GM12892 (cell line): ENCODE measurements at regions not wholly inside any gene's neighbourhood (a gene's known extent, or its start where the extent isn't known, plus 50 kb on each side); places are given as distances from the start of the nearest gene placed in this dataset.
"Not testable (repeated sequence)": the region's sequence is repeated elsewhere in the genome, so short reads cannot be mapped to it uniquely, and the experiment has no call there.

ENCODE experiments used
- DNase-seq: peaks from one replicate; pipeline ENCODE4 v3.0.0; 2011; ENCODE audit not compliant: insufficient read length
- FAIRE-seq: peaks from 2 replicates; lab custom pipeline; 2011; peaks lifted over from hg19 to GRCh38; lab: Jason Lieb, UNC
- POLR2A ChIP-seq: IDR thresholded peaks from 2 replicates; pipeline ENCODE4 v1.6.1; 2011; ENCODE audit warnings: low read depth, low read length, control low read depth
- POLR2AphosphoS5 ChIP-seq: IDR thresholded peaks from 2 replicates; pipeline ENCODE4 v1.6.1; 2011; ENCODE audit warnings: low read depth, low read length, control low read depth
- TAF1 ChIP-seq: IDR thresholded peaks from 2 replicates; pipeline ENCODE4 v1.6.1; 2011; ENCODE audit warnings: low read depth, mild to moderate bottlenecking, control low read depth, low read length, borderline replicate concordance

GRCh38 chr12:76189851-76190250 lies 105.4 kb upstream of the NAP1L1 start:
- no peak for TF ChIP-seq POLR2AphosphoS5
- no peak for TF ChIP-seq POLR2A
- TF ChIP-seq TAF1 = no peak
- no peak for DNase-seq
- FAIRE-seq = no peak

- DNase-seq (no peak), FAIRE-seq (no peak)
- no peak for TF ChIP-seq POLR2AphosphoS5
- TF ChIP-seq TAF1 = no peak
- no peak for TF ChIP-seq POLR2A
Measured at GRCh38 chr12:76187177-76187576, 102.7 kb upstream of the NAP1L1 start.

- TF ChIP-seq TAF1 (no peak), POLR2A (no peak), POLR2AphosphoS5 (no peak)
- FAIRE-seq (no peak), DNase-seq (no peak)
Measured at GRCh38 chr12:76186131-76186906, 101.8 kb upstream of the NAP1L1 start.

GRCh38 chr12:76183459-76184186 lies 99.1 kb upstream of the NAP1L1 start:
- no peak for TF ChIP-seq TAF1
- TF ChIP-seq POLR2AphosphoS5 = no peak
- no peak for TF ChIP-seq POLR2A
- FAIRE-seq (peak; percentile 76), DNase-seq (no peak)

GRCh38 chr12:76180401-76181277 lies 96.2 kb upstream of the NAP1L1 start:
- TF ChIP-seq POLR2A = no peak
- TF ChIP-seq POLR2AphosphoS5 = no peak
- TF ChIP-seq TAF1 = no peak
- DNase-seq (no peak), FAIRE-seq (no peak)

GRCh38 chr12:76178452-76178851 lies 94.0 kb upstream of the NAP1L1 start:
- TF ChIP-seq TAF1 (no peak), POLR2AphosphoS5 (no peak), POLR2A (no peak)
- FAIRE-seq (no peak), DNase-seq (no peak)

GRCh38 chr12:76177821-76178220 lies 93.3 kb upstream of the NAP1L1 start:
- FAIRE-seq = no peak
- TF ChIP-seq POLR2AphosphoS5 (no peak), POLR2A (no peak), TAF1 (no peak)

GRCh38 chr12:76176940-76177339 lies 92.5 kb upstream of the NAP1L1 start:
- FAIRE-seq (no peak), DNase-seq (no peak)
- TF ChIP-seq POLR2A = no peak
- TF ChIP-seq POLR2AphosphoS5 = no peak
- TF ChIP-seq TAF1 = no peak

More at GRCh38 chr12:76177821-76178220, 93.3 kb upstream of the NAP1L1 start:
- DNase-seq = no peak

- not testable (repeated sequence) for DNase-seq, FAIRE-seq
Measured at GRCh38 chr12:76175946-76176345, 91.5 kb upstream of the NAP1L1 start.

- TF ChIP-seq POLR2AphosphoS5 = no peak
- no peak for TF ChIP-seq POLR2A
- FAIRE-seq = no peak
- no peak for DNase-seq
Measured at GRCh38 chr12:76173756-76174155, 89.3 kb upstream of the NAP1L1 start.
